ENCODE measurements at regions not wholly inside any gene's neighbourhood (a gene's known extent, or its start where the extent isn't known, plus 50 kb on each side); places are given as distances from the start of the nearest gene placed in this dataset.

DNA sequence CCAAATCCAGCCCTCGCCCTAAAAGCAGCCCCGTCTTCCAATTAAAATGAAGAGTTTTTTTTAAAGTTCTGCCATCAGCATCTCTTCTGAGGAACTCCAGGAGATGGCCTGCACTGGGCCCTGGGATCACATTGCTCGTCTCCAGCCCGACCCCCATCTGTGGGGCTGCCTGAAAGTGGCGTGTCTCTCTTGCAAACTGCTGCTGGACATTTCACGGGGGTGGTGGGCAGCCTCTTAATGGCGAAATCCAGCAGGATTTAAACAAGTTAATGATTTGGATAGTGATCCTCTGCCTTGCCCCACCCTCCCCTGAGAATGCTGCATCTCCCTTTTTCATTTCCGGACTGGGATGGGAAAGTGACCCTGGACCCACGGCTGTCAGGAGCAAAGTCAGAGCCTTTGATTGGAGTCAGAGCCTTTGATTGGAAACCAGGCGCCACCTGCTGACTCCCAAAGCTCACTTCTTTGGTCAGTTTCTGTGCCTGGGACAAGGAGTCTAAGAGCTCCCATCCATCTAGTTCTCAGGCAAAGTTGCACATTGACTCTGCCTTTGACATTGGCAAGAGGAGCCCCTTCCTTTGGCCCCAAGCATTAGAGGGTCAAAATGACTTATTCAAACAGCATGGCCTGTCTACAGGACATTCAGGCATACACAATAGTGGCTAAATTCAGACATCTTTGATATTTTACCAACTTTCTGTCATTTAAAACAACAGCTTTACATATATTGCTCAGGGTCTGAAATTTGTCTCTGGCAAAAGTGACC lies 155.2 kb downstream of the SH3BP4 start (continued):
- no peak for TF ChIP-seq EP300 (IDR thresholded peaks at IDR 0.05; ENCODE audit: borderline replicate concordance in 1 of 2, low read depth in 2 of 2, low read length in 2 of 2)
- TF ChIP-seq GABPA (IDR thresholded peaks at IDR 0.05; ENCODE audit: borderline replicate concordance, insufficient read depth, low read length), result peak; percentile 14; the same call in 1 of the 2 replicates
- TF ChIP-seq NANOG (IDR thresholded peaks at IDR 0.05; ENCODE audit: insufficient read depth, low read depth, low read length, poor library complexity, severe bottlenecking), result no peak
- TF ChIP-seq RBBP5 (IDR thresholded peaks at IDR 0.05; ENCODE audit: borderline replicate concordance, low read depth, low read length), result no peak
- TF ChIP-seq POLR2AphosphoS5 (IDR thresholded peaks at IDR 0.05; ENCODE audit: low read depth, low read length), result no peak
